ENCODE measurements at regions not wholly inside any gene's neighbourhood (a gene's known extent, or its start where the extent isn't known, plus 50 kb on each side); places are given as distances from the start of the nearest gene placed in this dataset.

DNA sequence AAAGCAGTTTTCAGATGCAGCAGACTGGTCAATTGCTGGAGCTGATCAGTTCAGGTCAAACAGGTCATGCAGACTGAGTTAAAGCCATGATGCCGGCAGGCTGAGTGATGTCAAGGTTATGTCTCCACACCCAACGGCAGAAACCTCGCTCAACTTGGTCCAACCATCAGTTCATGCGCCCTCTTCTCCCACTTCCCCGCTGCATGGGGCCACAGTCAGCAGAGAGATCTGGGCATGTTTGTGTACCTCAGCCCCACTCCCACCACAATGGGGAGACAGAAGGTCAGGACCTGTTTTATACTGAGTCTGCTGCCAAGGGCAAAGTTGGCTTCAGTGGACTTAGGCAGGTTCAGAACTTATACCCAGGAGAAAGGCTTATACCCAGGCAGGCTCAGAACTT is 118.7 kb downstream of the TRIM29 start:
- Histone ChIP-seq H3K27ac (no peak overlapping the region), H3K4me1 (no peaks in the 10 kb centered on the region), H3K9me3 (no peaks in the 10 kb centered on the region), H3K27me3 (no peaks in the 10 kb centered on the region), H3K4me3 (no peak overlapping the region), H3K36me3 (no peaks in the 10 kb centered on the region)
- no peak for DNase-seq
- TF ChIP-seq, protein P1, sequence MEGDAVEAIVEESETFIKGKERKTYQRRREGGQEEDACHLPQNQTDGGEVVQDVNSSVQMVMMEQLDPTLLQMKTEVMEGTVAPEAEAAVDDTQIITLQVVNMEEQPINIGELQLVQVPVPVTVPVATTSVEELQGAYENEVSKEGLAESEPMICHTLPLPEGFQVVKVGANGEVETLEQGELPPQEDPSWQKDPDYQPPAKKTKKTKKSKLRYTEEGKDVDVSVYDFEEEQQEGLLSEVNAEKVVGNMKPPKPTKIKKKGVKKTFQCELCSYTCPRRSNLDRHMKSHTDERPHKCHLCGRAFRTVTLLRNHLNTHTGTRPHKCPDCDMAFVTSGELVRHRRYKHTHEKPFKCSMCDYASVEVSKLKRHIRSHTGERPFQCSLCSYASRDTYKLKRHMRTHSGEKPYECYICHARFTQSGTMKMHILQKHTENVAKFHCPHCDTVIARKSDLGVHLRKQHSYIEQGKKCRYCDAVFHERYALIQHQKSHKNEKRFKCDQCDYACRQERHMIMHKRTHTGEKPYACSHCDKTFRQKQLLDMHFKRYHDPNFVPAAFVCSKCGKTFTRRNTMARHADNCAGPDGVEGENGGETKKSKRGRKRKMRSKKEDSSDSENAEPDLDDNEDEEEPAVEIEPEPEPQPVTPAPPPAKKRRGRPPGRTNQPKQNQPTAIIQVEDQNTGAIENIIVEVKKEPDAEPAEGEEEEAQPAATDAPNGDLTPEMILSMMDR (IDR thresholded peaks at IDR 0.05) = no peak
- TF ChIP-seq POLR2A (IDR thresholded peaks at IDR 0.05) = no peak

GRCh38 chr11:120017582-120018150 is 120.2 kb downstream of the TRIM29 start:
- no peak overlapping the region for H3K4me3 ChIP-seq
- TF ChIP-seq POLR2A (IDR thresholded peaks at IDR 0.05) = no peak
- TF ChIP-seq, protein P1 (IDR thresholded peaks at IDR 0.05) = no peak
- H3K9me3 ChIP-seq = no peaks in the 10 kb centered on the region
- DNase-seq = no peak
- H3K4me1 ChIP-seq = peaks cover 0 to 4% (median 0%) of the 10 kb centered on the region in 4 donors
- no peaks in the 10 kb centered on the region for H3K27me3 ChIP-seq
- no peak overlapping the region for H3K27ac ChIP-seq
- H3K36me3 ChIP-seq = no peaks in the 10 kb centered on the region

- TF ChIP-seq, protein P1 (IDR thresholded peaks at IDR 0.05) = peak in 4 of 6 experiments; percentile 51 to 87 (median 83)
- TF ChIP-seq POLR2A (IDR thresholded peaks at IDR 0.05) = no peak
Measured at GRCh38 chr11:120013325-120014250, 124.3 kb downstream of the TRIM29 start.

DNA sequence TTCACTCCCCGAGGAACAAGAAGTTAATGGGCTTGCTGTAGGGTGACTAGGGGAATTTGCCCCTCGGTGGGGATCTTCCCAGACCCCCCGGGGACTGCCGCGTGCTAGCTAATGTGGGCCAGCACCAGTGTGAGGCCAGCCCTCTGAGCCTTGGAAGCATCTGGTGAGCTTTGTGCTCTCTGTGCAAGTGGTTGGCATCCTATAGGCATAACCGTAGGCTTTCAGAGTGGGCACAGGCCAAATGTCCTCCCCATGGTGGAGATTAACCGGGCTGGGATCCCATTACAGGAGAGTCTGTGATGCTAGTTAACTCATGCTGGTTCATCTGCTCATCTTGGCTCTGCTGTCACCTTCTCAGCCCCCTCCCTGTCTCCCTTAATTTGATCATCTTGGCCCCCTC is 125.7 kb downstream of the TRIM29 start:
- no peak for TF ChIP-seq POLR2A (IDR thresholded peaks at IDR 0.05)

More at GRCh38 chr11:120013325-120014250, 124.3 kb downstream of the TRIM29 start:
- Histone ChIP-seq H3K36me3 (no peaks in the 10 kb centered on the region), H3K4me3 (no peak overlapping the region), H3K9me3 (no peaks in the 10 kb centered on the region), H3K27ac (no peak overlapping the region), H3K4me1 (peaks cover 0 to 4% (median 0%) of the 10 kb centered on the region in 4 donors), H3K27me3 (no peaks in the 10 kb centered on the region)
- DNase-seq = peak in 2 of 3 donors; percentile 68 to 76

GRCh38 chr11:120011836-120012235 is 126.1 kb downstream of the TRIM29 start:
- Histone ChIP-seq H3K4me3 (no peak overlapping the region), H3K27me3 (no peaks in the 10 kb centered on the region), H3K4me1 (peaks cover 0 to 4% (median 0%) of the 10 kb centered on the region in 4 donors), H3K27ac (no peak overlapping the region), H3K36me3 (no peaks in the 10 kb centered on the region), H3K9me3 (no peaks in the 10 kb centered on the region)
- DNase-seq = no peak
- TF ChIP-seq POLR2A (IDR thresholded peaks at IDR 0.05) = no peak
- TF ChIP-seq, protein P1 (IDR thresholded peaks at IDR 0.05) = no peak

More for the DNA sequence above, 125.7 kb downstream of the TRIM29 start:
- Histone ChIP-seq H3K4me1 (peaks cover 0 to 4% (median 0%) of the 10 kb centered on the region in 4 donors), H3K4me3 (no peak overlapping the region), H3K27me3 (no peaks in the 10 kb centered on the region), H3K9me3 (no peaks in the 10 kb centered on the region), H3K36me3 (no peaks in the 10 kb centered on the region), H3K27ac (no peak overlapping the region)
- no peak for DNase-seq

DNA sequence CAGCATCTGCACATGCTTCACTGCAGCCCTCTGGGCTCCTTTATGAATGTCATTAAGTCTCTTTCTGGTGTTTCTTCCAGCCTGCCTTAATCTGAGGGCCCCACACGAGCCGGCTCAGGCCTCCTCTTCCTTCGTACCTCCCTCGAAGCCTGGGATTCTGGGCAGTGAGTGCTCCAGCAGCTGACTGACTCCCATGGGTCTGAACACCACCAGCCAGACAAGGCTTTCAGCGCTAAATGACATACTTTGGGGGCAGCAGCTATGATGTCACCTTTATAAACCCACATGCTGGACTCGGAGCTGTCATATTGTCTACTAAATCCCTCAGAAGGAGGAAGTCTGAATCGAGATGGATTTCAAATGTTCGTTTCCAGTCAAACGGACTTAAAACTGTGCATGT is 127.1 kb downstream of the TRIM29 start:
- Histone ChIP-seq H3K36me3 (no peaks in the 10 kb centered on the region), H3K27ac (no peak overlapping the region), H3K4me1 (peaks cover 0 to 4% (median 0%) of the 10 kb centered on the region in 4 donors), H3K27me3 (no peaks in the 10 kb centered on the region), H3K4me3 (no peak overlapping the region), H3K9me3 (no peaks in the 10 kb centered on the region)
- TF ChIP-seq, protein P1 (IDR thresholded peaks at IDR 0.05) = no peak
- no peak for TF ChIP-seq POLR2A (IDR thresholded peaks at IDR 0.05)
- DNase-seq = no peak

All from Peyer's patch (tissue), 4 donors.